GM21360 (cell line): ENCODE measurements at regions not wholly inside any gene's neighbourhood (a gene's known extent, or its start where the extent isn't known, plus 50 kb on each side); places are given as distances from the start of the nearest gene placed in this dataset.
"Not testable (repeated sequence)": the region's sequence is repeated elsewhere in the genome, so short reads cannot be mapped to it uniquely, and the experiment has no call there.

Experiments
- ATAC-seq: cut with Tn5 transposase; IDR thresholded peaks from one replicate; pipeline ENCODE4 v1.9.1; 2021; ENCODE audit warnings: mild to moderate bottlenecking, moderate library complexity; ENCODE audit not compliant: unreplicated experiment

- ATAC-seq: no peak
These were observed 58.2 kb downstream of the RPRM start for GRCh38 chr2:153420394-153420793.

GRCh38 chr2:153417077-153417476 lies 61.5 kb downstream of the RPRM start:
- ATAC-seq: no peak

DNA sequence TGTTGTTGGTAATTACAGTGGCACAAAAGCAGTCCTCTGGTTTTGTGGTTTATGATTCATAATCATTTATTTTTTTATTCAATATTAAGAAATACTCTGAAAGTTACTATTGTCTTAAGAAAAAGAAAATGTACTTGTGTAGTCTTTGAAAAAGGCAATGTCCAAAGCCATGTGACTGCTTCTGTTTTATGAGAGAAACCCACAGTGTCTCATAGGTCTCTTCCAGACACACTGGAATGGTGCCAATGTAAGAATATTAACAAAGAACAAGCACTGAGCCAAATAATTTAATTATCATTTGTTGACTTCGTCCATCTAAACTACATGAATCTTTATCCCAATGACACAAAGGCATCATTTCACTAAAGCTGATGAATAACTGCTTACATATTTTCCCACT lies 62.5 kb downstream of the RPRM start:
- ATAC-seq: no peak

GRCh38 chr2:153408710-153409385 lies 69.7 kb downstream of the RPRM start:
- ATAC-seq: no peak

GRCh38 chr2:153405196-153405595 lies 73.4 kb downstream of the RPRM start:
- no peak for ATAC-seq

DNA sequence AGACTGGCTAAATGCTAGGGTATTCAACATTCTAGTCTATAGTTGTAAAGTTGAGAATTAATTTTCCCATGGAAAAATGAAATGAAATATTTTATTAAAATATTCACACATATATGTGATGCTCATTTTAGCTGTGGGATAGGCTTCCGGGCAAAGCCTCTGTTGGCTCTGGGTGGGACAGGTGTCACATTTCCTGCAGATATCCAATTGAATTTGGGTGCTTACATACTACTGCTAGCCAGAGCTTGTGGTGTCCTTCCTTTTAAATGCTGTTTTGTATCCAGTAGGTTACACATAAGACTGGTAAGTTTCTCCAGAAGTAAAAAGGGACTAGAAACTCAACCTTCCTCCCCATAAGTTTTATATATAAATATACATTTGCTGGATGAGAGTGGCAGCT lies 73.8 kb downstream of the RPRM start:
- ATAC-seq: no peak

DNA sequence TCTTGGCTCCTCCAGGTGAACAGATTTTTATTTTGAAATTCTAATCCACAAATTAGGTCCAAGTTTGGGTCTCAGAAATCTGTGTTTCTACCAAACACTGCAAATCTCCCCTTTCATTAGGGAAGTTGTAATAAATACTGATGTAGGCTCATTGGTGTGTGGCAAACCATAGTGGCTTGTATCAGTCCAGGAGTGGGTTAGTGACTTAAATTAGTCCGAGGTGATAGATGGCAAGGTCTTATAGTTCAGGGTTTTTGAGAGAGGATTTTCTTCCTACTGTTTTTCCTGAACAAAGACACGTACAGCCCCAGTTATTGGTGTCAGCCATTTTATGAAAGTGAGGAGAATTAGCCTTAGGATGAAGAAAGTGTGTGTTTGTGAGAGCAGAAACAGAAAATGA lies 74.6 kb downstream of the RPRM start:
- no peak for ATAC-seq

GRCh38 chr2:153403352-153403751 lies 75.2 kb downstream of the RPRM start:
- ATAC-seq: not testable (repeated sequence)

- ATAC-seq: no peak
These were observed 83.9 kb downstream of the RPRM start for GRCh38 chr2:153394686-153395085.

DNA sequence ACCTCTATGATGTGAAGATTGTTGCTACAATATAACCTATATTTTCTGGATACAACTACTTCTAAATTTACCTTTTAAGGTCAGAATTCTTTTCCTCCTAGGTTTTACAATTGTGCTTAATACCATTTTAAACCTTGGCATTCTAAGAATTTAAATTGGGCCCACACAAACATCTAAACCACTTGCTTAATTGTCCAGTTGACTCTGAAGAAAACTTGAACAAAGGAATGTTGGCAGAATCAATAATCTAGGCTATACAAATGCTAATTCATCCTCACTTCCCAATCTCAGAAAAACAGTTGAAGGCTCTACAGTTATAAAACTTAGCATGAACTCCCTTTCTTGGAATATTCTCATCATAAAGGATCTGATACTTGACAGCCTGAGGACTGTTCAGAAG lies 84.3 kb downstream of the RPRM start:
- no peak for ATAC-seq

DNA sequence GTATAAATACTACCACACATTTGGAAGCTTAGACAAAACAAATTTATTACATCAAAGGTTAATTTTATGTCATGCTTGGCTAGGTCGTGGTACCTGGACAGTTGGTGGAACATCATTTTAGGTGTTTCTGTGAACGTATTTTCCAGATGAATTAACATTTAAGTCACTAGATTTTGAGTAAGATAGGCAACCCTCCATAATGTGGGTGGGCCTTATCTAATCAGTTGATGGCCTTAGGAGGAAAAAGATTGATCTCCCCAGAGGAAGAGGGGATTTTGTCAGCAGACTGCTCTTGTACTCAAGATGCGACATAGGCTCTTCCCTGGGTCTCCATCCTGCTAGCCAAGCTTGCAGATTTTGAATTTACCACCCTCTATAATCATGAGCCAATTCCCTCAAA lies 85.0 kb downstream of the RPRM start:
- ATAC-seq: no peak

DNA sequence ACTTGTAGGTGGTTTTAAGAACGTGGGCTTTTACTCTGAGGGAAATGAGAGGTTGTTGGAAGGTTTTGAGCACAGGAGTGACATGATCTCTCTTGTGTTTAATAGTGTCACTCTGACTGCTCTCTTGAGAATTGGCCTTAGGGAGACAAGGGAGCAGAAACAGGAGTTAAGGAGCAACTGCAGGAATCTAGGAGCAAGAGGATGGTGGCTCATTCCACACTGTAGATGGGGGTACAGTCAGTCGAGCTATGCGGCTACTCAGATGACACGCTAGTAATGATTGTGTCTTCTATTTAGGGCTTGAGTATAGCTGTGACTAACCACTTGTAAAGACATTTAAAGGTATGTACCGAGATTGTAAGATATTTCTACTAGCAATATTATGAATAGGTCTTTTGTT lies 87.4 kb downstream of the RPRM start:
- ATAC-seq: no peak

DNA sequence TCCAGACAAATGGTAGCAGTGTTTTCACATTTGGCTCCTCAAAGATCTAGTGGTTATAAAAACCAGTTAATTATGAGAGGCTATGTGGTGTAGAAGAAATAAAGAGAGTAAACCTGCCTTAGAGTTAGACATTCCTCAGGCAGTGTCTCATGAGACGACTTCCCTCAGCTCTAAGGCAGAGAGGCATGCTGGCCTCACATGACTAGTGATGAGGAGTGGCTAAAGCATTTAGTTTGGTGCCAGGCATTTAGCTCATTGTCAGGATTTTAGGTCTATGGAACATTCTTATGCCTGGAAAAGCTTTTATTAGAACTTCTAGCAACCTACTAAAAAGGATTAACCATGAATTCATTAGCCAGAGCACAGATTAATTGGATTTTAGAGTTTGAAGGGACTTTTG lies 90.3 kb downstream of the RPRM start:
- ATAC-seq: no peak

DNA sequence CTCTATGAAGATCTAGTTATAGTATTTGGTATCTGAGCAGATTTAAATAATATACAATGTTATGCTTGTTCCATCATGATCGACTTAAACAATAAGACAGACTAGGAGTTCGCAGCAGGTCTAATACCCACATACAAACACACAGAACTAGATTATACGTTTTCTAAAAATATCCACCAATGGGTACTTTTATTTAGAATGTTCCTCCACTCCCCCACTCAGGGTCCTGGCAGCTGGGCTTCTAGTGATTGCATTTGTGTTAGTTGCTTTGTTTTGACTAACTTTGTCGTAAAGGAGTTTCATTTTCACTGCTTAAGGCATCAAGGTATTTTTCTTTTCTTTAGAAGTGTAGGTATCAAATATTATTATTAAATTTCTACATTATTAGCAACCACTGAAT lies 91.4 kb downstream of the RPRM start:
- ATAC-seq: no peak

GRCh38 chr2:153386481-153386897 lies 92.1 kb downstream of the RPRM start:
- no peak for ATAC-seq

- ATAC-seq: no peak
These were observed 104.9 kb downstream of the RPRM start for GRCh38 chr2:153373510-153374279.

DNA sequence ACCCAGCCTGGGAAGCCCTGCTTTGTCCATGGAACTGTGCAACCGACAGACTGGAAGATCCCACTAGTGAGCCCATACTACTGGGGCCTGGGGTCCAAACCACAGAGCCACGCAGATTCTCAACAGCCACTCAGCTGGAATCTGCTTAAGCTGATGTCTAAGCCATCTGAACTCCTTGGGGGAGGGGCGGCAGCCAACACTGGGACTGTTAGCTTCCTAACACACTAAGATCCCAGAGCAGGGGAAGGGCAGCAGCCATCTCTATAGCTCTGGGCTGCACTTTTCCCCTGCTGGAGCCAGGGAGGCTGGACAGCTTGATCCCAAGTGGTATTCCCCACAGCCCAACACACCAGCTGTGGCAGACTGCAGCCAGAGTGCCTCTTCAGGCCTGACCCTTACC lies 118.3 kb downstream of the RPRM start:
- ATAC-seq: no peak

- no peak for ATAC-seq
These were observed 124.2 kb downstream of the RPRM start for GRCh38 chr2:153354377-153354776.

- ATAC-seq: no peak
These were observed 129.0 kb downstream of the RPRM start for GRCh38 chr2:153349603-153350002.

GRCh38 chr2:153347818-153348495 lies 130.6 kb downstream of the RPRM start:
- ATAC-seq: no peak

- ATAC-seq: no peak
These were observed 157.7 kb downstream of the RPRM start for GRCh38 chr2:153320879-153321278.

- ATAC-seq: no peak
These were observed 167.1 kb downstream of the RPRM start for GRCh38 chr2:153311432-153311831.
